BLaER1 treated with 17β-estradiol and CSF1 and Interleukin-3, amounts not matched to agents 10 nM and 100 nM (cell line): ENCODE measurements at regions not wholly inside any gene's neighbourhood (a gene's known extent, or its start where the extent isn't known, plus 50 kb on each side); places are given as distances from the start of the nearest gene placed in this dataset.

Experiments
- H3K27ac ChIP-seq, 11 experiments: shearing (Covaris generic); formaldehyde crosslinking; 2 replicates each; pipeline ENCODE4 v1.8.1; 2022
- H3K27me3 ChIP-seq, 11 experiments: shearing (Covaris generic); formaldehyde crosslinking; 2 replicates each; pipeline ENCODE4 v1.8.1; 2022
- H3K36me3 ChIP-seq, 11 experiments: shearing (Covaris generic); formaldehyde crosslinking; 2 replicates each; pipeline ENCODE4 v1.8.1; 2022
- H3K4me1 ChIP-seq, 10 experiments: shearing (Covaris generic); formaldehyde crosslinking; 2 replicates each; pipeline ENCODE4 v1.8.1; 2022
- H3K4me2 ChIP-seq, 11 experiments: shearing (Covaris generic); formaldehyde crosslinking; 2 replicates each; pipeline ENCODE4 v1.8.1; 2022
- H3K4me3 ChIP-seq, 10 experiments: shearing (Covaris generic); formaldehyde crosslinking; 2 replicates each; pipeline ENCODE4 v1.8.1; 2022
- H3K9ac ChIP-seq, 11 experiments: shearing (Covaris generic); formaldehyde crosslinking; 2 replicates each; pipeline ENCODE4 v1.8.1; 2022
- H3K9me3 ChIP-seq, 11 experiments: shearing (Covaris generic); formaldehyde crosslinking; replicated peaks in 1 of 11; 2 replicates each; pipeline ENCODE4 v1.8.1; 2022
- H4K20me1 ChIP-seq, 11 experiments: shearing (Covaris generic); formaldehyde crosslinking; 2 replicates each; pipeline ENCODE4 v1.8.1; 2022
- Cebpa-rat ChIP-seq, 11 experiments: shearing (Covaris generic); IDR thresholded peaks; 2 replicates each; pipeline ENCODE4 v1.8.1; 2022

- no peak for TF ChIP-seq Cebpa-rat (IDR thresholded peaks at IDR 0.05)
- no peak overlapping the region for H3K27ac ChIP-seq
Measured at GRCh38 chr3:74315291-74315690, 299.2 kb downstream of the CNTN3 start.

GRCh38 chr3:74314696-74315095 is 299.8 kb downstream of the CNTN3 start:
- no peak overlapping the region for H3K9ac ChIP-seq
- no peak for TF ChIP-seq Cebpa-rat (IDR thresholded peaks at IDR 0.05)
- H3K27ac ChIP-seq = no peak overlapping the region
- no peaks in the 10 kb centered on the region for H3K4me1 ChIP-seq
- no peak overlapping the region for H3K4me3 ChIP-seq
- no peak overlapping the region for H3K4me2 ChIP-seq
- H3K9me3 ChIP-seq = peaks cover 0 to 15% (median 10%) of the 10 kb centered on the region in 11 experiments; a peak in 9 of 22 replicates
- no peaks in the 10 kb centered on the region for H4K20me1 ChIP-seq
- H3K27me3 ChIP-seq = no peaks in the 10 kb centered on the region
- H3K36me3 ChIP-seq = no peaks in the 10 kb centered on the region

More at GRCh38 chr3:74315291-74315690, 299.2 kb downstream of the CNTN3 start:
- H4K20me1 ChIP-seq = no peaks in the 10 kb centered on the region
- H3K27me3 ChIP-seq = no peaks in the 10 kb centered on the region
- H3K9me3 ChIP-seq = peaks cover 0 to 15% (median 10%) of the 10 kb centered on the region in 11 experiments; a peak in 9 of 22 replicates
- no peaks in the 10 kb centered on the region for H3K4me1 ChIP-seq
- no peak overlapping the region for H3K4me2 ChIP-seq
- no peaks in the 10 kb centered on the region for H3K36me3 ChIP-seq
- H3K9ac ChIP-seq = no peak overlapping the region
- H3K4me3 ChIP-seq = no peak overlapping the region

GRCh38 chr3:74309716-74310115 is 304.7 kb downstream of the CNTN3 start:
- Histone ChIP-seq H3K27me3 (no peaks in the 10 kb centered on the region), H3K4me1 (no peaks in the 10 kb centered on the region), H3K9ac (no peak overlapping the region), H3K4me3 (no peak overlapping the region), H3K27ac (no peak overlapping the region), H3K36me3 (no peaks in the 10 kb centered on the region), H3K4me2 (no peak overlapping the region), H4K20me1 (no peaks in the 10 kb centered on the region), H3K9me3 (no peaks in the 10 kb centered on the region)
- no peak for TF ChIP-seq Cebpa-rat (IDR thresholded peaks at IDR 0.05)

- H3K4me2 ChIP-seq = no peak overlapping the region
- H3K4me3 ChIP-seq = no peak overlapping the region
- H3K27ac ChIP-seq = no peak overlapping the region
- no peak overlapping the region for H3K9ac ChIP-seq
- H3K27me3 ChIP-seq = no peaks in the 10 kb centered on the region
- no peaks in the 10 kb centered on the region for H3K36me3 ChIP-seq
- H3K4me1 ChIP-seq = no peaks in the 10 kb centered on the region
- no peaks in the 10 kb centered on the region for H3K9me3 ChIP-seq
- no peaks in the 10 kb centered on the region for H4K20me1 ChIP-seq
- TF ChIP-seq Cebpa-rat (IDR thresholded peaks at IDR 0.05) = no peak
Measured at GRCh38 chr3:74304424-74304823, 310.0 kb downstream of the CNTN3 start.

- no peak overlapping the region for H3K4me3 ChIP-seq
- no peaks in the 10 kb centered on the region for H4K20me1 ChIP-seq
- H3K36me3 ChIP-seq = no peaks in the 10 kb centered on the region
- TF ChIP-seq Cebpa-rat (IDR thresholded peaks at IDR 0.05) = no peak
- no peak overlapping the region for H3K4me2 ChIP-seq
- H3K4me1 ChIP-seq = no peaks in the 10 kb centered on the region
- no peaks in the 10 kb centered on the region for H3K9me3 ChIP-seq
- H3K27ac ChIP-seq = no peak overlapping the region
- no peaks in the 10 kb centered on the region for H3K27me3 ChIP-seq
- H3K9ac ChIP-seq = no peak overlapping the region
Measured at GRCh38 chr3:74303711-74304110, 310.7 kb downstream of the CNTN3 start.

- Histone ChIP-seq H3K9me3 (no peaks in the 10 kb centered on the region), H3K27me3 (no peaks in the 10 kb centered on the region), H3K36me3 (no peaks in the 10 kb centered on the region), H3K4me3 (no peak overlapping the region), H3K4me2 (no peak overlapping the region), H3K9ac (no peak overlapping the region), H3K27ac (no peak overlapping the region), H3K4me1 (no peaks in the 10 kb centered on the region), H4K20me1 (no peaks in the 10 kb centered on the region)
- TF ChIP-seq Cebpa-rat (IDR thresholded peaks at IDR 0.05) = no peak
Measured at GRCh38 chr3:74302969-74303368, 311.5 kb downstream of the CNTN3 start.

- Histone ChIP-seq H3K4me2 (no peak overlapping the region), H3K4me1 (no peaks in the 10 kb centered on the region), H3K9ac (no peak overlapping the region), H3K4me3 (no peak overlapping the region), H4K20me1 (no peaks in the 10 kb centered on the region), H3K36me3 (no peaks in the 10 kb centered on the region), H3K9me3 (no peaks in the 10 kb centered on the region), H3K27me3 (no peaks in the 10 kb centered on the region), H3K27ac (no peak overlapping the region)
- TF ChIP-seq Cebpa-rat (IDR thresholded peaks at IDR 0.05) = no peak
Measured at GRCh38 chr3:74302281-74302680, 312.2 kb downstream of the CNTN3 start.

GRCh38 chr3:74301056-74301455 is 313.4 kb downstream of the CNTN3 start:
- Histone ChIP-seq H3K4me3 (no peak overlapping the region), H3K36me3 (no peaks in the 10 kb centered on the region), H3K4me1 (no peaks in the 10 kb centered on the region), H3K9ac (no peak overlapping the region), H4K20me1 (no peaks in the 10 kb centered on the region), H3K27ac (no peak overlapping the region), H3K9me3 (no peaks in the 10 kb centered on the region), H3K4me2 (no peak overlapping the region), H3K27me3 (no peaks in the 10 kb centered on the region)
- no peak for TF ChIP-seq Cebpa-rat (IDR thresholded peaks at IDR 0.05)

- H3K4me1 ChIP-seq = no peaks in the 10 kb centered on the region
- no peak overlapping the region for H3K4me3 ChIP-seq
- no peaks in the 10 kb centered on the region for H3K27me3 ChIP-seq
- no peaks in the 10 kb centered on the region for H3K36me3 ChIP-seq
- no peaks in the 10 kb centered on the region for H3K9me3 ChIP-seq
- H3K9ac ChIP-seq = no peak overlapping the region
- no peak overlapping the region for H3K27ac ChIP-seq
- no peaks in the 10 kb centered on the region for H4K20me1 ChIP-seq
- TF ChIP-seq Cebpa-rat (IDR thresholded peaks at IDR 0.05) = no peak
- H3K4me2 ChIP-seq = no peak overlapping the region
Measured at GRCh38 chr3:74295479-74295878, 319.0 kb downstream of the CNTN3 start.

GRCh38 chr3:74288761-74289160 is 325.7 kb downstream of the CNTN3 start:
- no peaks in the 10 kb centered on the region for H4K20me1 ChIP-seq

More at GRCh38 chr3:74288761-74289160, 325.7 kb downstream of the CNTN3 start:
- no peak overlapping the region for H3K4me2 ChIP-seq
- no peak overlapping the region for H3K4me3 ChIP-seq
- no peaks in the 10 kb centered on the region for H3K9me3 ChIP-seq
- no peaks in the 10 kb centered on the region for H3K27me3 ChIP-seq
- no peak overlapping the region for H3K9ac ChIP-seq
- H3K4me1 ChIP-seq = no peaks in the 10 kb centered on the region
- TF ChIP-seq Cebpa-rat (IDR thresholded peaks at IDR 0.05) = no peak
- no peak overlapping the region for H3K27ac ChIP-seq
- no peaks in the 10 kb centered on the region for H3K36me3 ChIP-seq
